SU-DHL-6 (cell line): ENCODE measurements at regions not wholly inside any gene's neighbourhood (a gene's known extent, or its start where the extent isn't known, plus 50 kb on each side); places are given as distances from the start of the nearest gene placed in this dataset.

Source experiments
- H2AFZ ChIP-seq: fragments of 200-600 bp; sonication (generic); 2 replicates; pipeline ENCODE4 v1.6.1; 2014; ENCODE audit warnings: low read depth, mild to moderate bottlenecking, moderate library complexity, mixed read lengths, antibody characterized with exemption, low read length; ENCODE audit not compliant: severe bottlenecking
- H3F3A ChIP-seq: fragments of 200-600 bp; shearing (Covaris generic); 2 replicates; pipeline ENCODE4 v1.6.0; 2016; ENCODE audit warnings: antibody characterized with exemption, mild to moderate bottlenecking; ENCODE audit not compliant: insufficient read depth
- H3K27ac ChIP-seq: fragments of 200-600 bp; sonication (generic); 2 replicates; pipeline ENCODE4 v1.5.1; 2016; ENCODE audit warnings: low read depth, mild to moderate bottlenecking, low read length, moderate library complexity, mixed read lengths
- H3K27me3 ChIP-seq: fragments of 200-600 bp; sonication (generic), shearing (Covaris generic); 2 replicates; pipeline ENCODE4 v1.6.0; 2014; ENCODE audit warnings: mild to moderate bottlenecking, low read length
- H3K36me3 ChIP-seq: fragments of 200-600 bp; sonication (generic); 2 replicates; pipeline ENCODE4 v1.6.1; 2014; ENCODE audit warnings: mild to moderate bottlenecking, low read length, mixed read lengths
- H3K4me2 ChIP-seq: fragments of 300-600, 200-600 bp; shearing (Covaris generic), sonication (generic); 2 replicates; pipeline ENCODE4 v1.6.0; 2014; ENCODE audit warnings: low read length, low read depth, mild to moderate bottlenecking; ENCODE audit not compliant: poor library complexity, severe bottlenecking
- H3K4me3 ChIP-seq: fragments of 200-600 bp; sonication (generic); 2 replicates; pipeline ENCODE4 v1.5.1; 2014; ENCODE audit warnings: antibody characterized with exemption, low read length, mild to moderate bottlenecking, mixed read lengths; ENCODE audit not compliant: insufficient read depth, poor library complexity, severe bottlenecking
- H3K79me2 ChIP-seq: fragments of 200-600 bp; sonication (generic); 2 replicates; pipeline ENCODE4 v1.6.1; 2014; ENCODE audit warnings: mild to moderate bottlenecking, low read length, moderate library complexity; ENCODE audit not compliant: insufficient read depth
- H3K9ac ChIP-seq: fragments of 200-600 bp; sonication (generic); 2 replicates; pipeline ENCODE4 v1.7.0; 2014; ENCODE audit warnings: mild to moderate bottlenecking, low read length
- H3K9me2 ChIP-seq: fragments of 200-600 bp; sonication (generic); replicated peaks from 2 replicates; pipeline ENCODE4 v1.6.1; 2014; ENCODE audit warnings: low read length; ENCODE audit not compliant: insufficient read depth
- H3K9me3 ChIP-seq: fragments of 200-600 bp; sonication (generic); 2 replicates; pipeline ENCODE4 v1.6.1; 2014; ENCODE audit warnings: low read length, mixed read lengths; ENCODE audit not compliant: insufficient read depth
- H4K20me1 ChIP-seq: fragments of 200-600 bp; sonication (generic); 2 replicates; pipeline ENCODE4 v1.6.1; 2014; ENCODE audit warnings: low read depth, mild to moderate bottlenecking, antibody characterized with exemption, low read length, moderate library complexity, mixed read lengths
- EZH2phosphoT487 ChIP-seq: fragments of 200-600 bp; sonication (generic), shearing (Covaris generic); conservative IDR thresholded peaks from 2 replicates; pipeline ENCODE4 v1.6.1; 2018; ENCODE audit warnings: mild to moderate bottlenecking, antibody characterized with exemption, low read length, moderate library complexity, mixed read lengths
- TF ChIP-seq, protein P1 (sequence below): fragments of 200-600 bp; sonication (generic); IDR thresholded peaks from one replicate; pipeline ENCODE4 v1.5.1; 2017; ENCODE audit warnings: antibody characterized with exemption, mild to moderate bottlenecking, low read length, moderate library complexity; ENCODE audit not compliant: insufficient read depth, poor library complexity, severe bottlenecking

- Histone ChIP-seq H2AFZ (no peak overlapping the region), H3K9me3 (no peaks in the 10 kb centered on the region), H3K9me2 (no peaks in the 10 kb centered on the region), H3K4me2 (no peak overlapping the region), H3K27me3 (no peaks in the 10 kb centered on the region), H3K36me3 (no peaks in the 10 kb centered on the region), H3K79me2 (no peaks in the 10 kb centered on the region), H3K9ac (no peak overlapping the region), H4K20me1 (no peaks in the 10 kb centered on the region), H3K4me3 (no peak overlapping the region), H3K27ac (no peak overlapping the region), H3F3A (no peaks in the 10 kb centered on the region)
- TF ChIP-seq, protein P1, sequence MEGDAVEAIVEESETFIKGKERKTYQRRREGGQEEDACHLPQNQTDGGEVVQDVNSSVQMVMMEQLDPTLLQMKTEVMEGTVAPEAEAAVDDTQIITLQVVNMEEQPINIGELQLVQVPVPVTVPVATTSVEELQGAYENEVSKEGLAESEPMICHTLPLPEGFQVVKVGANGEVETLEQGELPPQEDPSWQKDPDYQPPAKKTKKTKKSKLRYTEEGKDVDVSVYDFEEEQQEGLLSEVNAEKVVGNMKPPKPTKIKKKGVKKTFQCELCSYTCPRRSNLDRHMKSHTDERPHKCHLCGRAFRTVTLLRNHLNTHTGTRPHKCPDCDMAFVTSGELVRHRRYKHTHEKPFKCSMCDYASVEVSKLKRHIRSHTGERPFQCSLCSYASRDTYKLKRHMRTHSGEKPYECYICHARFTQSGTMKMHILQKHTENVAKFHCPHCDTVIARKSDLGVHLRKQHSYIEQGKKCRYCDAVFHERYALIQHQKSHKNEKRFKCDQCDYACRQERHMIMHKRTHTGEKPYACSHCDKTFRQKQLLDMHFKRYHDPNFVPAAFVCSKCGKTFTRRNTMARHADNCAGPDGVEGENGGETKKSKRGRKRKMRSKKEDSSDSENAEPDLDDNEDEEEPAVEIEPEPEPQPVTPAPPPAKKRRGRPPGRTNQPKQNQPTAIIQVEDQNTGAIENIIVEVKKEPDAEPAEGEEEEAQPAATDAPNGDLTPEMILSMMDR: peak; percentile 42
- no peak for TF ChIP-seq EZH2phosphoT487
These were observed 793.0 kb downstream of the MCTP2 start for GRCh38 chr15:95024351-95024750.

GRCh38 chr15:95025924-95026728, 794.8 kb downstream of the MCTP2 start:
- H4K20me1 ChIP-seq: no peaks in the 10 kb centered on the region
- no peaks in the 10 kb centered on the region for H3K9me3 ChIP-seq
- H3K79me2 ChIP-seq: no peaks in the 10 kb centered on the region
- no peak overlapping the region for H3K27ac ChIP-seq
- H3K4me2 ChIP-seq: no peak overlapping the region
- H3K4me3 ChIP-seq: no peak overlapping the region
- no peaks in the 10 kb centered on the region for H3K36me3 ChIP-seq
- TF ChIP-seq, protein P1: peak; percentile 36
- no peak for TF ChIP-seq EZH2phosphoT487
- H3K27me3 ChIP-seq: no peaks in the 10 kb centered on the region
- H2AFZ ChIP-seq: no peak overlapping the region
- no peaks in the 10 kb centered on the region for H3F3A ChIP-seq
- no peak overlapping the region for H3K9ac ChIP-seq
- H3K9me2 ChIP-seq: no peaks in the 10 kb centered on the region

- Histone ChIP-seq H3K27ac (no peak overlapping the region), H3K9me3 (no peaks in the 10 kb centered on the region), H3K79me2 (no peaks in the 10 kb centered on the region), H2AFZ (no peak overlapping the region), H3F3A (no peaks in the 10 kb centered on the region), H3K36me3 (no peaks in the 10 kb centered on the region), H3K4me2 (no peak overlapping the region), H3K4me3 (no peak overlapping the region), H4K20me1 (no peaks in the 10 kb centered on the region), H3K9ac (no peak overlapping the region), H3K9me2 (no peaks in the 10 kb centered on the region), H3K27me3 (no peaks in the 10 kb centered on the region)
- TF ChIP-seq, protein P1: no peak
- no peak for TF ChIP-seq EZH2phosphoT487
These were observed 796.6 kb downstream of the MCTP2 start for GRCh38 chr15:95027981-95028380.
